ENCODE measurements at regions not wholly inside any gene's neighbourhood (a gene's known extent, or its start where the extent isn't known, plus 50 kb on each side); places are given as distances from the start of the nearest gene placed in this dataset.
"Not testable (repeated sequence)": the region's sequence is repeated elsewhere in the genome, so short reads cannot be mapped to it uniquely, and the experiment has no call there.

DNA sequence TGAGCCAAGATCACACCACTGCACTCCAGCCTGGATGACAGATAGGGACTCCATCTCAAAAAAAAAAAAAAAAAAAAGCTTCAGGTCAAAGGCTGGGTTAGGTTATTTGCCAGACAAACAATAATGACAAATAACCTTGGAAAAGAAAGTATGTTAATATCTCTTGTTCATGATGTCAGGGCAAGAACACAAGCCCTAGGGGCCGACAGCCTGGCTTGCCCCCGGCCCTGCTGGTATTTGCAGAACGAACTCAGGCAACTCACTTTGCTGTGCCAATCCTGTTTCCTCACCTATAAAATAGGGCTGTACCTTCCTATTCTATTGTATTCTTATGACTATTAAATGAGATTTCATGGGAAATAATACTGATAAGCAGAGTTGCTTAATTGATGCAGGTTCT, 75.4 kb upstream of the CDC42EP3 start:
- no peak overlapping the region for H3K27ac ChIP-seq (ENCODE audit: low read depth in 2 of 2, low read length in 2 of 2)
- intact Hi-C loops (cut with DNase I): no loop called here
- H3K27me3 ChIP-seq (ENCODE audit: control insufficient read depth, insufficient read depth, low read length): no peaks in the 10 kb centered on the region
- no peaks in the 10 kb centered on the region for H3K36me3 ChIP-seq (ENCODE audit: control insufficient read depth in 2 of 3, insufficient read depth in 3 of 3, low read length in 3 of 3)
- no peak overlapping the region for H3K4me3 ChIP-seq (ENCODE audit: low read length in 3 of 3)
- no peaks in the 10 kb centered on the region for H3K9me3 ChIP-seq (ENCODE audit: control insufficient read depth in 2 of 3, insufficient read depth in 1 of 3, low read length in 3 of 3)
- no peak overlapping the region for H3K9ac ChIP-seq (ENCODE audit: low read length in 3 of 3)
- no peak for DNase-seq
- H3K4me1 ChIP-seq (ENCODE audit: control insufficient read depth in 2 of 3, insufficient read depth in 2 of 3, low read depth in 1 of 3, low read length in 3 of 3): no peaks in the 10 kb centered on the region
- TF ChIP-seq, protein P1, sequence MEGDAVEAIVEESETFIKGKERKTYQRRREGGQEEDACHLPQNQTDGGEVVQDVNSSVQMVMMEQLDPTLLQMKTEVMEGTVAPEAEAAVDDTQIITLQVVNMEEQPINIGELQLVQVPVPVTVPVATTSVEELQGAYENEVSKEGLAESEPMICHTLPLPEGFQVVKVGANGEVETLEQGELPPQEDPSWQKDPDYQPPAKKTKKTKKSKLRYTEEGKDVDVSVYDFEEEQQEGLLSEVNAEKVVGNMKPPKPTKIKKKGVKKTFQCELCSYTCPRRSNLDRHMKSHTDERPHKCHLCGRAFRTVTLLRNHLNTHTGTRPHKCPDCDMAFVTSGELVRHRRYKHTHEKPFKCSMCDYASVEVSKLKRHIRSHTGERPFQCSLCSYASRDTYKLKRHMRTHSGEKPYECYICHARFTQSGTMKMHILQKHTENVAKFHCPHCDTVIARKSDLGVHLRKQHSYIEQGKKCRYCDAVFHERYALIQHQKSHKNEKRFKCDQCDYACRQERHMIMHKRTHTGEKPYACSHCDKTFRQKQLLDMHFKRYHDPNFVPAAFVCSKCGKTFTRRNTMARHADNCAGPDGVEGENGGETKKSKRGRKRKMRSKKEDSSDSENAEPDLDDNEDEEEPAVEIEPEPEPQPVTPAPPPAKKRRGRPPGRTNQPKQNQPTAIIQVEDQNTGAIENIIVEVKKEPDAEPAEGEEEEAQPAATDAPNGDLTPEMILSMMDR (IDR thresholded peaks at IDR 0.05; ENCODE audit: borderline replicate concordance, extremely low read depth, insufficient read depth): no peak
- no peak for FAIRE-seq

DNA sequence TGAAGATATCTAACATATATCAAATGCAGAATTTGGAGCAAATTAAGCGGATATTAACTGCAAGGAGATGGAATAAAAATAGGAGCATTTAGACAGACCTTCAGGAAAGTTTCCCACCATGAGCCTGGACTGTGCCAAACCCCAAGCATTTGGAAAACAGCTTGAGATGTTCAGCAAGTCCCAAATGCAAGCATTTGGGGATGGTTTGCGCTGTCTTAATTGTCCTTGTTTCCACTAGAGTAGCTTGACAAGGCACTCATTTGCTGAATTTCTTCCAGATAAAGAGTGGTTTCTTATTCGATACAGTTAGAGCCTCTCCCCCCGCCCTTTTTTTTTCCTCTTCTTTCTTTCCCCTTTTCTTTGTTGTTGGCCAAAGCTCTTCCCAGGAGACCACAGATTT, 77.1 kb upstream of the CDC42EP3 start:
- no peak overlapping the region for H3K4me3 ChIP-seq (ENCODE audit: low read length in 3 of 3)
- no peaks in the 10 kb centered on the region for H3K4me1 ChIP-seq (ENCODE audit: control insufficient read depth in 2 of 3, insufficient read depth in 2 of 3, low read depth in 1 of 3, low read length in 3 of 3)
- FAIRE-seq (no peak), DNase-seq (no peak)
- H3K27ac ChIP-seq (ENCODE audit: low read depth in 2 of 2, low read length in 2 of 2): no peak overlapping the region
- no peak overlapping the region for H3K9ac ChIP-seq (ENCODE audit: low read length in 3 of 3)
- TF ChIP-seq, protein P1 (IDR thresholded peaks at IDR 0.05; ENCODE audit: borderline replicate concordance, extremely low read depth, insufficient read depth): no peak
- H3K9me3 ChIP-seq (ENCODE audit: control insufficient read depth in 2 of 3, insufficient read depth in 1 of 3, low read length in 3 of 3): no peaks in the 10 kb centered on the region
- no peaks in the 10 kb centered on the region for H3K36me3 ChIP-seq (ENCODE audit: control insufficient read depth in 2 of 3, insufficient read depth in 3 of 3, low read length in 3 of 3)
- H3K27me3 ChIP-seq (ENCODE audit: control insufficient read depth, insufficient read depth, low read length): no peaks in the 10 kb centered on the region
- intact Hi-C loops (cut with DNase I): no loop called here

DNA sequence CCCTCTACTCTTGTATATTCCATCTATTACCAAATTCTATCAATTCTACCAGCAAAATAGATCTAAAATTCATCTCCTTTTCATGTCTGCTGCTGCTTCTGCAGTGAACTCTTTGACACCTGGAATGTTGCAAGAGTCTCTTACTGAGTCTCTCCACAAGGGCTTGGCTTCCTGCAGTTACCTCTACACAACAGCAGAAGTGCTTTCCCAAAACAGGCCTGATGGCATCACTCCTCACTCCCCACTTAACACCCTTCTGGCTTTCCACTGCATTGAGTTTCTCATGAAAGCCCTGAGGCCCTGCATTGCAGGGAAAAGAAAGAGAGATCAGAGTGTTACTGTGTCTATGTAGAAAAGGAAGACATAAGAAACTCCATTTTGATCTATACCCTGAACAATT, 78.8 kb upstream of the CDC42EP3 start:
- H3K4me3 ChIP-seq (ENCODE audit: low read length in 3 of 3); H3K9ac ChIP-seq (ENCODE audit: low read length in 3 of 3); H3K36me3 ChIP-seq (ENCODE audit: control insufficient read depth in 2 of 3, insufficient read depth in 3 of 3, low read length in 3 of 3); H3K4me1 ChIP-seq (ENCODE audit: control insufficient read depth in 2 of 3, insufficient read depth in 2 of 3, low read depth in 1 of 3, low read length in 3 of 3); intact Hi-C loops (cut with DNase I); DNase-seq; H3K9me3 ChIP-seq (ENCODE audit: control insufficient read depth in 2 of 3, insufficient read depth in 1 of 3, low read length in 3 of 3); H3K27me3 ChIP-seq (ENCODE audit: control insufficient read depth, insufficient read depth, low read length); H3K27ac ChIP-seq (ENCODE audit: low read depth in 2 of 2, low read length in 2 of 2); FAIRE-seq: not testable (repeated sequence)

DNA sequence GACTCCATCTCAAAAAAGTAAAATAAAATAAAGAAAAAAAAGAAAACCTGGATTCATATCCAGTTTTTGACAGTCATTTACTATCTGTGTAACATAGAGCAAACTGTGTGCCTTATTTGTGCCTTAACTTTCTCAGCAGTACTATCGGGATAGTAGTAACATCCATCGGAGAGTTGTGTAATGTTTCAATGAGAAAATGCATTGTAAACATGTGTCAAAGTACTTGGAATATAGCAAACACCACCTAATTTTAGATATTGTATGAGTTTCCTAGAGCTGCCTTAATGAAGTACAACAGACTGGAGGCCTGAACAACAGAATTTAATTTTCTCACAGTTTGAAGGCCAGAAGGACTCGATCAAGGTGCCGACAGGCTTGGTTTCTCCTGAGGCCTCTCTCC, 81.3 kb upstream of the CDC42EP3 start:
- no peak for FAIRE-seq
- no peak overlapping the region for H3K9ac ChIP-seq (ENCODE audit: low read length in 3 of 3)
- peaks cover 0 to 4% (median 0%) of the 10 kb centered on the region in 3 donors for H3K4me1 ChIP-seq (ENCODE audit: control insufficient read depth in 2 of 3, insufficient read depth in 2 of 3, low read depth in 1 of 3, low read length in 3 of 3)
- H3K27ac ChIP-seq (ENCODE audit: low read depth in 2 of 2, low read length in 2 of 2): no peak overlapping the region
- DNase-seq: no peak
- no peaks in the 10 kb centered on the region for H3K9me3 ChIP-seq (ENCODE audit: control insufficient read depth in 2 of 3, insufficient read depth in 1 of 3, low read length in 3 of 3)
- no peaks in the 10 kb centered on the region for H3K27me3 ChIP-seq (ENCODE audit: control insufficient read depth, insufficient read depth, low read length)
- H3K4me3 ChIP-seq (ENCODE audit: low read length in 3 of 3): no peak overlapping the region
- TF ChIP-seq, protein P1 (IDR thresholded peaks at IDR 0.05; ENCODE audit: borderline replicate concordance, extremely low read depth, insufficient read depth): no peak
- intact Hi-C loops (cut with DNase I): no loop called here
- H3K36me3 ChIP-seq (ENCODE audit: control insufficient read depth in 2 of 3, insufficient read depth in 3 of 3, low read length in 3 of 3): no peaks in the 10 kb centered on the region

All from kidney (tissue), 13 donors.